AG09309 (cell line): ENCODE measurements at regions not wholly inside any gene's neighbourhood (a gene's known extent, or its start where the extent isn't known, plus 50 kb on each side); places are given as distances from the start of the nearest gene placed in this dataset.

ENCODE experiments used
- DNase-seq: peaks from one replicate; pipeline ENCODE4 v3.0.0-alpha.2; 2010; ENCODE audit warnings: low read depth
- H3K4me3 ChIP-seq: 2 replicates; pipeline ENCODE4 v1.5.1; 2011; ENCODE audit warnings: mild to moderate bottlenecking, low read depth, low read length, moderate library complexity; ENCODE audit not compliant: control insufficient read depth
- TF ChIP-seq, protein P1 (sequence below): IDR thresholded peaks from 2 replicates; pipeline ENCODE4 v1.5.1; 2011; ENCODE audit warnings: mild to moderate bottlenecking, low read depth, low read length, inconsistent platforms; ENCODE audit not compliant: insufficient read depth, control insufficient read depth; ENCODE audit errors: missing control alignments

DNA sequence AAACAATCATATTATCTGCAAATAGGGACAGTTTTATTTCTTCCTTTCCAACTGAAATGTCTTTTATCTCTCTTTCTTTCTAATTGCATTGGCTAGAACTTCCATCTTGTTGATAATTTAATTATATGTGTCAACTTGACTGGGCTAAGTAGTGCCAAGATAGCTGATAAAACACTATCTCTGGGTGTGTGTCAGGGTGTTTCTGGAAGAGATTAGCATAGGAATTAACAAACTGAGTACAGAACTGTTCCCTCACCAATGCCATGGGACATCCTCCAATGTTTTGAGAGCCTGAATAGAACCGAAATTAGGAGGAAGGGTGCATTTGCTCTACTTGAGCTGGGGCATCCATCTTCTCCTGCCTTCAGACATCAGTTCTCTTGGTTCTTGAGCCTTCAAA, 1027.2 kb downstream of the FAT4 start:
- H3K4me3 ChIP-seq, result no peak overlapping the region
- DNase-seq, result no peak
- TF ChIP-seq, protein P1, sequence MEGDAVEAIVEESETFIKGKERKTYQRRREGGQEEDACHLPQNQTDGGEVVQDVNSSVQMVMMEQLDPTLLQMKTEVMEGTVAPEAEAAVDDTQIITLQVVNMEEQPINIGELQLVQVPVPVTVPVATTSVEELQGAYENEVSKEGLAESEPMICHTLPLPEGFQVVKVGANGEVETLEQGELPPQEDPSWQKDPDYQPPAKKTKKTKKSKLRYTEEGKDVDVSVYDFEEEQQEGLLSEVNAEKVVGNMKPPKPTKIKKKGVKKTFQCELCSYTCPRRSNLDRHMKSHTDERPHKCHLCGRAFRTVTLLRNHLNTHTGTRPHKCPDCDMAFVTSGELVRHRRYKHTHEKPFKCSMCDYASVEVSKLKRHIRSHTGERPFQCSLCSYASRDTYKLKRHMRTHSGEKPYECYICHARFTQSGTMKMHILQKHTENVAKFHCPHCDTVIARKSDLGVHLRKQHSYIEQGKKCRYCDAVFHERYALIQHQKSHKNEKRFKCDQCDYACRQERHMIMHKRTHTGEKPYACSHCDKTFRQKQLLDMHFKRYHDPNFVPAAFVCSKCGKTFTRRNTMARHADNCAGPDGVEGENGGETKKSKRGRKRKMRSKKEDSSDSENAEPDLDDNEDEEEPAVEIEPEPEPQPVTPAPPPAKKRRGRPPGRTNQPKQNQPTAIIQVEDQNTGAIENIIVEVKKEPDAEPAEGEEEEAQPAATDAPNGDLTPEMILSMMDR, result no peak

DNA sequence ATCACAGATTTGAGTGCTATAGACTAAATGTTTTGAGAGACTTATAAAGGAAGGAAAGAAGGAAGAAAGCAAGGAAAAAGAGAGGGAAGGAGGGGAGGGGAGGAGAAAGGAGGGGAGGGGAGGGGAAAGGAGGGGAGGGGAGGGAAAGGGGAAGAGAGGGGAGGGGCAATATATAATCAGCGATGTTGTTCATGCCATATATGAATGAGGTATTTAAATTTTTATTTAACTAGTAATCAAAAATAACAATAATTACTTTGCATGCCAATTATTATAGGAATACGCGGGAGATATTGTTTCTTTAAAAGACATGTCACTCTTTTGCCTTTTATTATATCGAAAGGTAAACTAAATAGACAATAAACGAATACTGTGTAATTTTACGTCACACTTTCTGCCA, 1029.7 kb downstream of the FAT4 start:
- TF ChIP-seq, protein P1, result no peak
- DNase-seq, result no peak
- no peak overlapping the region for H3K4me3 ChIP-seq

DNA sequence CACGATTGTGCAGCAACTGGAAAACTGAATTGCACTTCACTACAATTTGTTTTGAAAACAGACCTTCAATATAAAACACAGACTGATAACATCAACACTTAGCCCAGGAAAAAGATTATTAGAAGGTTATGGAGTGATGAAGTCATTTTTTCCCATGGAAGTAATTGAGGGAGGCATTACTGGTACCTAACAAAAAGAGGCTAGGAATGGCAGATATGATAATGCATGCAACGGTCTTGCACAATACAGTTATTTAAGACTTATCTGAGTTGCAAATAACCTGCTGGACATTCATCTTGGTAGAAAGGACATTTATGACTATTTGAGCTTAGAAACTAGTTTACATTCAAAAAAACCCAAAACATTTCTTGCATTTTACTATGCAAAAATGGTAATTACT, 1031.9 kb downstream of the FAT4 start:
- H3K4me3 ChIP-seq, result no peak overlapping the region
- TF ChIP-seq, protein P1, result no peak
- DNase-seq, result no peak

DNA sequence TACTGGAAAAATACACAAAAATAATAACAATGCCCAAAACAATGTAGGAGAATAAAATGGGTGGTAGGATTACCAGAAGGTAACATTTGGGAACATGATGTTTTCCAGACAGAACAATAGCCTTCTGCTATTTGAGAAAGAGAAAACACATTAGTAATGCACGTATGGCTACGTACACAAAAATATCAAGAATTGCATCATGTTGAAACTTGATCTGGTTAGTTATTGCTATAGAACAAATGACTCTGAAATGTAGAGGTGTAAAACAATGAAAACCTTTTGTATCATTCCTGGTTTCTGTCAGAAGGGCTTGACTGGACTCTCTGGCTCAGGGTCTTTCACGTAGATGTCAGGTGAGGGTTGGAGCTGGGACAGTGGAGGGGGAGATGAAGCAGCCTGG, 1040.0 kb downstream of the FAT4 start:
- DNase-seq, result no peak
- TF ChIP-seq, protein P1, result no peak
- no peak overlapping the region for H3K4me3 ChIP-seq

DNA sequence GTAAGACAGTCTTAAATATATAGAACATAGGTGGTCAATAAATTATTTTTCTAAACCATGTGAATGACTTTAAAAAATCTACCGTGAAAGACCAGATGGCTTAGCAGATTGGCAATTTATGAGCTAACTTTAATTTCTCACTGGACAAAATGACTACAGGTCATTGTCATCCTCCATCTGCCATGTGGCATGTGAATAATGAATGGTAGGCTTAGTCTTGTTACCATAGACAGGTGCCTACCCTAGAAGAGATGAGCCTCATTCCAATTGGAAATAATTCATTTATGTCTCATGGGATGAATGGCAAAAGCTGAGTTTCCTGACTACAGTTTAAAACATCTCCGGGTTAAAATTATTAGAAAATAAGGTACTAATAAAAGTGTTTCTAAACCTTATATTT, 1043.3 kb downstream of the FAT4 start:
- no peak overlapping the region for H3K4me3 ChIP-seq
- DNase-seq, result no peak
- TF ChIP-seq, protein P1, result no peak

DNA sequence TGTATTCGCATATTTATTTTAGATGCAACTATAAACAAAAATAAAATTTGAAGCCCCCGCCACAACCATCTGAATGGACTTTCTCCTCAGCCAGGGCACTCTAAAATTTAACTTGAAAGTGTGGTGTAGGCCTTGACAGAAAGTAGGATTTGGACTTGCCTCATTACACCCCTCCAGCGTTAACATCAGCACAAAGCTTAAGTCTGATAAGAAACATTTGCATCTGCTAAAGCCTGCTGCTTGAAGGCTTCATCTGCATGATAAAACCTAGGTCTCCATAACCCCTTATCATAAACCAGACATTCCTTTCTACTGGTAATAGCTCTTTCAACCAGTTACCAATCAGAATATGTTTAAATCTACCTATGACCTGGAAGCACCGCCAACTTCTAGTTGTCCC, 1046.5 kb downstream of the FAT4 start:
- TF ChIP-seq, protein P1, result no peak
- H3K4me3 ChIP-seq, result no peak overlapping the region
- DNase-seq, result no peak

DNA sequence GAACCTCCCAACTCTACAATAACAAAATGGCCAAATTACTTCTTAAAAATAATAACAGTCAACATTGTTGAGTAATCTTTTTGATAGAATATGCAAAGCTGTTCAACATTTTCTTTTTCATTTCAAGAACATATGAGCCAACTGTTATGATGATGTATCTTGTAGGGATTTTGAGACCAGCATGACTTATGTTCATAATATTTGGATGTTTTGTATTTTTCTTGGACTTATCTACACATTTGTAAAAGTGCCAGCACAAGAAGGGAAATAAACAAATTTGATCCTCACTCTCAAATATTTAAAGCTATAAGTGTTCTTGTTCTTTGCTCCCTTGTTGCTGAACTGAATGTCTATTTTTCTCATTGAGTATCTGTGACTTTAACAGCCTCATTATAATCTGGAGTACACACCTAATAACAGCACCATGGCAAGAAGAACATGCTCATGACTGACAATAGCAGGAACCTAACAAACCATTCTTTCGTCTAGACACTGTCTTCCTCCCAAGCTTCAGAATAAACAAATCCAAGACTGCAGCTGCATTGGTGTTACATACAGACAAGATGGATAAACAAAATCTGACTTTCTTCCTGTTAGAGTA, 1049.7 kb downstream of the FAT4 start:
- TF ChIP-seq, protein P1, result no peak
- no peak overlapping the region for H3K4me3 ChIP-seq
- DNase-seq, result no peak
